Upper lobe of left lung (tissue), 6 donors: ENCODE measurements at regions not wholly inside any gene's neighbourhood (a gene's known extent, or its start where the extent isn't known, plus 50 kb on each side); places are given as distances from the start of the nearest gene placed in this dataset.

ENCODE experiments used
- ATAC-seq, 2 donors: fragments of 200-7000 bp; cut with Tn5 transposase; one replicate each; pipeline ENCODE4 v1.9.1; 2022; ENCODE audit warnings: mild to moderate bottlenecking in 2 of 2, moderate library complexity in 2 of 2; ENCODE audit not compliant: low FRiP score in 2 of 2
- DNase-seq, 2 donors: peaks; one replicate each; pipeline ENCODE4 v3.0.0-alpha.2; 2019 to 2020
- H3K27ac ChIP-seq, 4 donors: fragments of 200-600 bp; sonication (generic); one replicate each; pipeline ENCODE4 v1.5.1; 2016 to 2019
- H3K27me3 ChIP-seq, 4 donors: fragments of 200-600 bp; sonication (generic); one replicate each; pipeline ENCODE4 v1.5.1; 2017 to 2019
- H3K36me3 ChIP-seq, 4 donors: fragments of 200-600 bp; sonication (generic); one replicate each; pipeline ENCODE4 v1.5.1; 2016 to 2019
- H3K4me1 ChIP-seq, 4 donors: fragments of 200-600 bp; sonication (generic); one replicate each; pipeline ENCODE4 v1.5.1; 2018 to 2019
- H3K4me3 ChIP-seq, 4 donors: fragments of 200-600 bp; sonication (generic); one replicate each; pipeline ENCODE4 v1.5.1; 2017 to 2019; ENCODE audit warnings: mild to moderate bottlenecking in 2 of 4, moderate library complexity in 1 of 4
- H3K9me3 ChIP-seq, 4 donors: fragments of 200-600 bp; sonication (generic); one replicate each; pipeline ENCODE4 v1.5.1; 2018 to 2019
- CTCF ChIP-seq, 6 experiments: fragments of 450-650 bp in 4 of 6; fragments of 200-600 bp in 2 of 6; sonication (generic) in 2 of 6; IDR thresholded peaks; one replicate each; pipeline ENCODE4 v1.5.1; 2016 to 2019; ENCODE audit warnings: antibody characterized with exemption in 6 of 6
- EP300 ChIP-seq, 4 donors: sonication (generic); formaldehyde crosslinking; IDR thresholded peaks; one replicate each; pipeline ENCODE4 v1.5.1; 2017; ENCODE audit warnings: antibody characterized with exemption in 4 of 4, control low read depth in 2 of 4
- POLR2A ChIP-seq, 4 donors: fragments of 450-650 bp; IDR thresholded peaks; one replicate each; pipeline ENCODE4 v1.5.1; 2016 to 2017; ENCODE audit warnings: antibody characterized with exemption in 4 of 4, mild to moderate bottlenecking in 2 of 4
- POLR2AphosphoS5 ChIP-seq, 2 donors: sonication (generic); formaldehyde crosslinking; IDR thresholded peaks; one replicate each; pipeline ENCODE4 v1.5.1; 2017; ENCODE audit warnings: antibody characterized with exemption in 2 of 2
- WGBS, 2 donors: methylation state at CpG; one replicate each; pipeline ENCODE4 v1.1.5; 2017 to 2018; 5-methylcytosine and 5-hydroxymethylcytosine counted together
- donor health status: DM: no; HTN: no; CAD: no; lungs with moderate emphysema.
- donor health status: DM: no; HTN: yes; CAD: no; lungs with severe emphysema.

GRCh38 chr19:27870293-27870692, 1342.7 kb downstream of the UQCRFS1 start:
- Histone ChIP-seq H3K4me3 (no peak overlapping the region), H3K4me1 (no peaks in the 10 kb centered on the region), H3K36me3 (no peaks in the 10 kb centered on the region), H3K27me3 (no peaks in the 10 kb centered on the region), H3K27ac (no peak overlapping the region), H3K9me3 (peaks cover 0 to 9% (median 0%) of the 10 kb centered on the region in 4 donors)
- ATAC-seq (no peak), DNase-seq (no peak)
- TF ChIP-seq POLR2A (IDR thresholded peaks at IDR 0.05) (no peak), EP300 (IDR thresholded peaks at IDR 0.05) (no peak), CTCF (IDR thresholded peaks at IDR 0.05) (no peak), POLR2AphosphoS5 (IDR thresholded peaks at IDR 0.05) (no peak)

- H3K4me3 ChIP-seq, result no peak overlapping the region
- TF ChIP-seq POLR2A (IDR thresholded peaks at IDR 0.05) (no peak), EP300 (IDR thresholded peaks at IDR 0.05) (no peak), POLR2AphosphoS5 (IDR thresholded peaks at IDR 0.05) (no peak), CTCF (IDR thresholded peaks at IDR 0.05) (no peak)
- H3K27ac ChIP-seq, result no peak overlapping the region
- no peak for ATAC-seq
- no peaks in the 10 kb centered on the region for H3K27me3 ChIP-seq
- H3K36me3 ChIP-seq, result no peaks in the 10 kb centered on the region
- H3K4me1 ChIP-seq, result no peaks in the 10 kb centered on the region
- no peak for DNase-seq
- H3K9me3 ChIP-seq, result peaks cover 0 to 9% (median 0%) of the 10 kb centered on the region in 4 donors
Observed at GRCh38 chr19:27868007-27868406, 1344.9 kb downstream of the UQCRFS1 start.

- no peak for TF ChIP-seq POLR2AphosphoS5 (IDR thresholded peaks at IDR 0.05)
- no peak for TF ChIP-seq POLR2A (IDR thresholded peaks at IDR 0.05)
- TF ChIP-seq CTCF (IDR thresholded peaks at IDR 0.05), result no peak
- TF ChIP-seq EP300 (IDR thresholded peaks at IDR 0.05), result no peak
- Histone ChIP-seq H3K27me3 (no peaks in the 10 kb centered on the region), H3K4me3 (no peak overlapping the region), H3K9me3 (peaks cover 0 to 23% (median 9%) of the 10 kb centered on the region in 4 donors), H3K36me3 (no peaks in the 10 kb centered on the region), H3K4me1 (no peaks in the 10 kb centered on the region), H3K27ac (no peak overlapping the region)
- DNase-seq (no peak), ATAC-seq (no peak)
- 76 to 79% methylated on average over 4 to 6 of the region's 6 CpGs for WGBS, 2 donors
Observed at GRCh38 chr19:27865927-27866777, 1346.8 kb downstream of the UQCRFS1 start.

DNA sequence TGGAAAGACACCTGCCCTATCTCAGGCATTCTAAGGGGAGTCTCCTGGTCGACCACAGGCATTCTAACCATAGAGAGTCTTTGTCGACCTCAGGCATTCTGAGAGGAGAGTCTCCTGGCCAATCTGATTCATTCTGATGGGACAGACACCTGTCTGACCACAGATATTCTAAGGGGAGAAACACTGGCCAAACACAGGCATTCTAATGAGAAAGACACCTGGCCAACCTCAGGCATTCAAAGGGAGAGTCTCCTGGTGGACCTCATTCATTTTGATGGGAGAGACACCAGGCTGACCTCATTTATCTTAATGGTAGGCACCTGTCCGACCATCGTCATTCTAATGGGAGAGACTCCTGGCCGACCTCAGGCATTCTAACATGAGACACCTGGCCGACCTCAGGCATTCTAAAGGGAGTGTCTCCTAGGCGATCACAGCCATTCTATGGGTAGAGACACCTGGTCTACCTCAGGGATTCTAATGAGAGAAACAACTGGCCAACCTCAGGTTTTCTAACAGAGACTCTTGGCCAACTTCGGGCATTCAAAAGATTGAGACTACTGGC, 1351.5 kb downstream of the UQCRFS1 start:
- DNase-seq, result no peak
- Histone ChIP-seq H3K4me3 (no peak overlapping the region), H3K27ac (no peak overlapping the region), H3K9me3 (peaks cover 0 to 57% (median 35%) of the 10 kb centered on the region in 4 donors), H3K4me1 (no peaks in the 10 kb centered on the region), H3K36me3 (no peaks in the 10 kb centered on the region), H3K27me3 (no peaks in the 10 kb centered on the region)
- 76% methylated on average over 7 to 8 of the region's 8 CpGs for WGBS, 2 donors
- no peak for TF ChIP-seq POLR2A (IDR thresholded peaks at IDR 0.05)
- no peak for TF ChIP-seq CTCF (IDR thresholded peaks at IDR 0.05)
- no peak for ATAC-seq
